Posterior vena cava (tissue), 2 donors: ENCODE measurements at regions not wholly inside any gene's neighbourhood (a gene's known extent, or its start where the extent isn't known, plus 50 kb on each side); places are given as distances from the start of the nearest gene placed in this dataset.

ENCODE experiments used
- DNase-seq: peaks from one replicate; pipeline ENCODE4 v3.0.0-alpha.2; 2020; ENCODE audit warnings: low spot score
- intact Hi-C, 2 donors: fragments of 100-400 bp; cut with DNase I; formaldehyde crosslinking; loops; one replicate each; pipeline versions ENCODE4 v1.14.1 to v1.14.2; 2022 to 2023
- donor health status: DM: yes; HTN: yes; CAD: no.
- donor health status: DM: yes; HTN: yes; CAD: no.

DNA sequence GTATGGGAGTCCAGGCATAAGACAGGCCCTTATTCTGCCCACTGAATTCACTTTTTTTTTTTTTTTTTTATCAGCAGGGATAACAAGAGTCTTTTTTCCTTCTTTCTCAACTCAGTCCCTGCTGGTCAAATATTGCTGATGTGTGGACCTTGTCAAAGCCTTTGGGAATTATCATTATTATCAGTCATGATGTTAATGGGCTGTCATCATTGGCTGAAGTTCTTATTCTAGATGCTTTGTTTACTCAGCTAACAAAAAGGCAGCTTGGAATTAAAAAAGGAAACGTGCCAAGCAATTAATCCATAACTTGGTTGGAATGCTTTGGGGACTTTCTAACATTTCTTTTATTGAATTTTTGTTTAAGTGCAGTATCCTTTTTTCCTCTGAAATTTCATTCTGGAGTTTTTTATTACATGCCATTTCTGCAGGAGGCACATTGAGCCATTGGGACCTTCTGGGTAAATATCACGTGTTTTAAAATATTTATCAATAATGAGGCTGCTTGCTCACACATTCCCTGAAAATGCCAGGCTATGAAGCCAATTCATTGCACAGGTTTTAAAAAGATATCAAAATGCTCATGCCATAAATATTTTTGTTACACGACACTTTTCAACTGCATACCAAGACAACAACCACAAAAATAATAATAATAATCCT lies 246.3 kb downstream of the TXNL1 start:
- intact Hi-C loops, result no loop called here

GRCh38 chr18:56390626-56391025 lies 247.8 kb downstream of the TXNL1 start:
- intact Hi-C loops, result no loop called here
- DNase-seq, result no peak

More for the DNA sequence above, 246.3 kb downstream of the TXNL1 start:
- no peak for DNase-seq

DNA sequence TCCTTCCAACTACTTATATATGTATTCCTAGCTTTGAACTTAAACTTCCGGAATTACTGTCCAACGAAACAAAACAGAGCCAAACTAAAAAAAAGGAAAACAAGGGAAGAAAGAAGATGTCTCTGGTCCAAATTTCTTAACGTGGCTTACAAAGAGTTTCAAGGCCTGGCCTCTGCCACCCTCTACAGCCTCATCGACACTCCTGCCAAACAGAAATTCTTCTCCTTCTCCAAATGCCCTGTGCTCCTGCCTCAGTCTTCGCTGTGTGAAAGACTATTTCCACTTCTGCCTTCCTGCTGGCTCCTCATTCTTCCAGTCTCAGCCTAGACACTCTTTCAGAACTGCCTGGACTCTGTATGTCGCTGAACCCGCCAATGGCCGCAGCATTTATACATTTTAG lies 249.2 kb downstream of the TXNL1 start:
- intact Hi-C loops, result no loop called here
- DNase-seq, result no peak

DNA sequence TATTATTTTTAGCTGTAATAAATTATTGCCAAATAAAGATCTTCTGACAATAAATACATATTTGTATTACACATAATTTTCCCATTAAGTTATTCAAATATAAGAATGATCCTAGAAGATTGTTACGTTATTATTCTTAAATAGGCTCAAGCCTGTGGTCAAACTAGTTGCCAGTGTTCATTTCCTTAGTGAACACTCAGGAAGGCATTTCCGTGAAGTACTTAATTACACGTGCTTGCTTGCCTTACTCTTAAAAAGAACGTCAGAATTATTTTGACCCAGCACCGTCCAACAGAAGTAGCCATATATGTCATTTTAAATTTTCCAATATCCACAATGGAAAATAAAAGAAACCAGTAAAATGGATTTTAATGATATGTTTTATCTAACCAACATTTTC lies 249.8 kb downstream of the TXNL1 start:
- intact Hi-C loops, result no loop called here

DNA sequence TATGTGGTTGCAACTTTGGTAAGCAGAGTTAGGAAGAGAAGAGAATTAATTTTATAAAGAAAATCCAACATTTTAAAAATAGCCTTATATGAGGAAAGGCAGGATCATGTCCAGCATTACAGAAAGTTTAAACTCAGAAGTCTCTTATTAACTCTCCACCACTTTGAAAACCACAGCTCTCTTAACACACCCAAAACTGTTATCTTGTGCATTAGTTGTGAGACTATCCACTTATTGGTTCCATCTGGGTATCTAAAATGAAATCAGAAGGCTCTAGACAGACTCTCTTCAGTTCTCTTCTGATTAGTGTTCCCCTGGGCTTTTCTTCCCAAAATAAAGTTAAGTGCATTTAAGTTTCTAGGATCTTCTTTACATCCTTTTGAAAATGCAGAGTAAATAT lies 251.5 kb downstream of the TXNL1 start:
- intact Hi-C loops, result no loop called here
- no peak for DNase-seq

More for the DNA sequence above, 249.8 kb downstream of the TXNL1 start:
- DNase-seq, result no peak

- intact Hi-C loops, result no loop called here
Measured at GRCh38 chr18:56383349-56383748, 255.0 kb downstream of the TXNL1 start.

DNA sequence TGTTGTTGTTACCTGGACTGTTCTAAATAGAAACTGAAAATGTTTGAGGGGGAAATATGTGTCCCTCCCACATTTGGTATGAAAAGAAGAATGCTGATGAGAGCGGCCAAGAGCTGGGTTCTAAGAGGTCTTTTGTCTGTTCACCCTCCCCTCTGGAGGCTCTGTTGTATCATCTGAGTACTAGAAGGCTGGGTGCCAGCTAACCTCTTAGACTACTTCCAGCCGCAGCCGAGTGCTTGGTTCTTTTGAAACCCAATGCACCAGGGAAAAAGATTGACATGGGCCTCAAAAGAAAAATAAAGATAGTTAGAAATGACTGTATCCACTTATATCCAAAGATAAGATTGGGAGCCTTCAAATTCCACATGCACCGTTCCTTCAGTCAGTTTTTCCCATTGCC lies 255.9 kb downstream of the TXNL1 start:
- intact Hi-C loops, result no loop called here
- DNase-seq, result no peak

More at GRCh38 chr18:56383349-56383748, 255.0 kb downstream of the TXNL1 start:
- DNase-seq, result no peak

GRCh38 chr18:56381196-56381595 lies 257.2 kb downstream of the TXNL1 start:
- no peak for DNase-seq
- intact Hi-C loops, result no loop called here

GRCh38 chr18:56380685-56381084 lies 257.7 kb downstream of the TXNL1 start:
- intact Hi-C loops, result no loop called here
- no peak for DNase-seq

DNA sequence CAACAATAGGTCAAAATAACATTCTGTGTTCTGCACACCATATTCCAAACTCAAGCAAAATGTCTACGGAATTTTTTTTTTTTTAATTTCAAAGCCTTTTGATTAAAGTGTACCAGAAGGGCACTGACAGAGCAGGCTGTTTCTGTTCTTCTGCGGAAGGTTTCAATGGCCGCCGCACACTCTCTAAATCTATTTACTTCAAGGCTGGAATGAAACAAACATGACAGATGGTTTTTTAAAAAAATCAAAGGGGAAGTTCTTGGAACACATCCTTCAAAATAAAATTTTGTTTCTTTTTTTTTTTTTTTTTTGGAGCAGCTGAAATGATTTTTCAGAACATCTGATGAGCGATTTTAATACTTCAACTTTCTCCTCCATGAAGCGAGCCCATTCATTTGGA lies 259.1 kb downstream of the TXNL1 start:
- no peak for DNase-seq

DNA sequence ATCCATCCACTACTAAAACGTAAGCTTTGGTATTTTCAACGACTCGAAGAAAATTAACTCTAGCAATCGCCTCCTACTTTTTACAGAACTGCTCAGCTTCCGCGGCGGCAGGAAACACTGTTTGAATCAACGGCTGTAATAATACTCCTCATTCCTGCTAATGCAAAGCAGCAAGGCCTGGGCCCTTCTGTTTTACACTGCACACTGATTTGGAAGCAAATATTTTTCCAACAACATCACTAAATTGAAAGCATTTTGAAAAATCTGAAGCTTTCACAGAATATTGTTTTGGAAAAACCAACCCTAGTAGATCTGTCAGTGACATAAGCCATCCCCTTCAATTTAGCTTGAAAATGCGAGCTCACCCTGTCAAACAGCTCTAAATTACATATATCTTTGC lies 261.2 kb downstream of the TXNL1 start:
- DNase-seq, result no peak
- intact Hi-C loops, result no loop called here

More for the DNA sequence above, 259.1 kb downstream of the TXNL1 start:
- intact Hi-C loops, result no loop called here

DNA sequence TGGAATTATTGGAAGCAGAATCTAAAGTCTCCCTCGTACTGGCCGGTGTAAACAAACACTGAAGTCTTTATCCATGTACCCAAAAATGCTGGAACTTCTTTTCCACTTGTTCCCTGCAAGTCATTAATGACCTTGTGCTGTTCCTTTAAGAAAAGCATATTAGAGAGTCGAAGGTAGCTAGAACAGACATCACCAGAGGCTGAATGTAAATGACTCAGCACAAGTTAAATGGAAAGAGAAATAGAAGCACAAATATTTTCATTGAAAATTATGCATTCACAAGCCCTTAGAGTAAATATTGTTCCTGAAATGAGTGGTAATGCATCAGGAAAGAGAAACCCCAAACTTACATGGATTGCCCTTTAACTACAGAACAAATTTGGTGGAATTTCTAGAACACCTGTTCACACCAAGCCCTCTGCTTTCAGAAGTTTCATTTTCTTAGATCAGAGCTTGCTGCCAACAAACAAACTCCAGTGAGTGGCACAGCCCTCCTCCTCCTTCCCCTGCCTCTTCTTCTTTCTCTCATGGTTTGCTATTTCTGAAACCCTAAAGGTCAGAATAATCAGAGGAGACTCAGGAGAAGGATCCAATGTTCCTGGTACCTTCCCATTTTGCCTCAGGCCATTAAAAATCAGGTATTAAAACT lies 264.3 kb downstream of the TXNL1 start:
- intact Hi-C loops, result no loop called here
- no peak for DNase-seq

DNA sequence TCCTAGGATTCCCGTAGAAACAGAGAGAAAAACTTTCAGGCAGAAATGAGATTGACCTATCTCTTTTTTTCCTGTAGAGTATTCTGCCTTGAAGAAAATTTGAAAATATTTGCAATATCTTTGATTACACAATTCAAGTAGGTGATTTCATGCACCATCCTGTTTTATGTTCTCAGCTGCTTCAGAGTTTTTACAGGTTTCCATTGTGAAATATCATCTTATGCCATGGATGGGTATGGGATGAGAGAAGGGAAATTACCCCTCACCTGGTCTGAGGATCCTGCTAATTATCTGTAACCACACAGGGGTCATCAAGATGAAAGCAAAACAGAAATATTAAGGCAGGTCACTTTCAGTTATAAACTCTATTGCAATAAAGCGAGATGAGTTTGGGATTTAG lies 264.8 kb downstream of the TXNL1 start:
- intact Hi-C loops, result no loop called here
- no peak for DNase-seq

- intact Hi-C loops, result no loop called here
- DNase-seq, result no peak
Measured at GRCh38 chr18:56368066-56368465, 270.3 kb downstream of the TXNL1 start.

DNA sequence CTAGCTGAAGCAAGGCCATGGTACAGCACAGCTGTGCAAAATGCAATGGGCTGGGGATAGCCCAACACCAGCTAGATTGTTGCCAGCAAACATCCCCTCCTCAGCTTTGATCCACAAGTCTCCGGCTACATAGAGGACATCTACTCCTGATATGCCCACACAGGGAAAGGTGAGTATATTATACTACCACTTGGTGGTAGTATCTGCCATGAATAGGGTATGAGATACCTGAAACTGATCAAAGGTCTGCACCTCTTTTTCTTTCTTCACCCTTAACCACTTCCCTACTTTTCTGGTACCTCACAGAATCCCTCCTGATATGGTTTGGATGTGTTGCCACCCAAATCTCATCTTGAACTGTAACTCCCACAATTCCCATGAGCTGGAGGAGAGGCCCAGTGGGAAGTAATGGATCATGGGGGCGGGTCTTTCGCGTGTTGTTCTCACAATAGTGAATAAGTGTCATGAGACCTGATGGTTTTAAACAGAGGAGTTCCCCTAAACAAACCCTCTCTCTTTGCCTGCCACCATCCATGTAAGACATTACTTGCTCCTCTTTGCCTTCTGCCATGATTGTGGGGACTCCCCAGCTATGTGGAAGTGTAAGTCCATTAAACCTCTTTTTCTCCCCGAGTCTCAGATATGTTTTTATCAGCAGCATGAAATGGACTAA lies 279.6 kb downstream of the TXNL1 start:
- intact Hi-C loops, result no loop called here
- DNase-seq, result no peak

DNA sequence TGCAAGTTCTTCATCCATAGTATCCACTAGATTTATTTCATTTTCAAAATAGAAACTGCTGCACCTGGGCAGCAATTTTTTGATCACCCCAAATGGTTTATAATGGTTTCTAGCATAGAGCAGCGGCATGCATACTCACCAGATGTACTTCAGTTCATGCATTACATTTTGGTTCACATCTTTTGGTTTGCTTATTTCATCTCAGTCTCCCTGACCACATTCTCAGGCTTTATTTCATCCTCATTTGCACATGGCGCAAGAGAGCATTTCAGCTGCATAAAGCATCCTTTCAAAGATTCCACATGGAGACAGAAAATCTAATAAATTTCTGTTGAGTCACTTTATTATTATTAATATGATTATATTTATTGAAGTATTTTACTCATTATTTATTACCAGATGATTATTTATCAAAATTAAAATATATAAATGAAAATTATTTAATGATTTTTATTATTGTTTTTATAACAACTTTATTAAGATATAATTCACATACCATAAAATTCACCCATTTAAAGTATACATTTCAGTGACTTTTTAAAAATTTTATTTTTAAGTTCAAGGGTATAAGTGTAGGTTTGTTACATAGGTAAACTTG lies 284.6 kb downstream of the TXNL1 start:
- no peak for DNase-seq
- intact Hi-C loops, result no loop called here

DNA sequence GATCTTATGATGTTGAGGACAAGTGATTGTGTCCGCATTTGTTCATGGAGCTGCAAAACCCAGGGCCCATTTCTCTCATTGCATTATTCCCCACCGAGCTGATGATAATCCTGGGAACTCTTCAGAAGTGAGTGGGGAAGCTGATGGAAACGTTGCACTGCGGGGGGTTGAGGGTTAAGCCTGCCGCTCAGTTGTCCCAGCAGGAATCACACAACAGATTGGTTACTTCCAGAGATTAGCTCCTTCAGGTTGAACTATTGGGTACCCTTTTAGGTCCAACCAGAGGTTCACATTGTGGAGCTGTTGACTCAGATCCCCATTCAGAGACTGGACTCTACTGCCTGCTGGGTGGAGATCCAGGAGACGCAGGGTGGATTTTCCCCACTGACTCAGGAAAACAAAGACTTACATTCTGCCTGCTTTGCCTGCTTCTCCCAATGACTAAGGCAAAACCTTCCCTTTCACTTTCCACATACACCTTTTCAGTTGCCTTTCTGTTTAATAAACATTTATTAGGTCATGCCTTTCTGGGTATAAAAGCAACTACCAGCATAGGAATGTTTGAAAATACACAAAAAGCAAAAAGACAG lies 286.4 kb downstream of the TXNL1 start:
- intact Hi-C loops, result no loop called here

DNA sequence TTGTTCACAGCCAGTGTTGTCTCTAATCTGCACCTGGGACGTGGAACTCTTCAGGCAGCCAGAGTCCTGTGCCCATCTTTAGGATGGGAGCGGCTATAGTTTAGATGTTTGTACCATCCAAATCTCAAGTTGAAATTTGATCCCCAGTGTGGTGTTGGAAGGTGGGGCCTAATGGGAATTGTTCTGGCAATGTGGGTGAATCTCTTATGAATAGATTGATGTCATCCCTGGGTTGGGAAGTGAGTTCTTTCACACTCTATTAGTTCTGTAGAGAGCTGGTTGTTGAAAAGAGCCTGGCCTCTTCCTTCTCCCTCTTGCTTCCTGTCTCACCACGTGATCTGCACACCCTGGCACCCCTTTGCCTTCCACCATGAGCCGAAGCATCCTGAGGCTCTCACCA lies 300.9 kb downstream of the TXNL1 start:
- intact Hi-C loops, result no loop called here
- DNase-seq, result no peak

More for the DNA sequence above, 286.4 kb downstream of the TXNL1 start:
- DNase-seq, result no peak

DNA sequence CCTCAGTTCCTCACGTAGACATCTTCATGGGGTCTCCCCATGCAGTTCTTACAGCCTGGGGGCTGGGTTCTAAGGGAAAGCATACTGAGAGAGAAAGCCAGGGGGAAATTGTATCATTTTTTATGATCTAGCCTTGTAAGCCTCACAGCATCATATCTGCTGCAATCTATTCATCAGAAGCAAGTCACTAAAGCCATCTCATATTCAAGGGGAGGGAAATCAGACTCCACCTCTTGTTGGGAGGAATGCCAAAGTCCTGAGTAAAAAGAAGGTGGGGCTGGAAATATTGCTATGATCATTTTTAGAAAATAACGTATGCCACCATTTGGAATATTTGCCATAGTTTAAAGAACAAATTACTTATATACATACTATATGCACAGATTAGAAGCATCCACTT lies 304.6 kb downstream of the TXNL1 start:
- intact Hi-C loops, result no loop called here
- no peak for DNase-seq

GRCh38 chr18:56333146-56333545 lies 305.2 kb downstream of the TXNL1 start:
- DNase-seq, result no peak
- intact Hi-C loops, result no loop called here
